Small intestine (tissue), 7 donors: ENCODE measurements at regions not wholly inside any gene's neighbourhood (a gene's known extent, or its start where the extent isn't known, plus 50 kb on each side); places are given as distances from the start of the nearest gene placed in this dataset.

Source experiments
- DNase-seq, 2 donors: peaks; one replicate each; pipeline versions ENCODE4 v3.0.0 to v3.0.0-alpha.2; 2013
- FAIRE-seq: peaks from 2 replicates; lab custom pipeline; 2012; peaks lifted over from hg19 to GRCh38; lab: Jason Lieb, UNC
- H3K27ac ChIP-seq, 3 donors: one replicate each; pipeline ENCODE4 v1.5.1; 2013; ENCODE audit warnings: low read length in 2 of 3, mild to moderate bottlenecking in 2 of 3, control low read depth in 1 of 3, inconsistent platforms in 1 of 3, low read depth in 1 of 3, moderate library complexity in 1 of 3
- H3K27me3 ChIP-seq, 3 donors: one replicate each; pipeline ENCODE4 v1.6.1; 2013; ENCODE audit warnings: low read length in 3 of 3, inconsistent platforms in 1 of 3; ENCODE audit not compliant: control insufficient read depth in 3 of 3, insufficient read depth in 3 of 3
- H3K36me3 ChIP-seq, 3 donors: one replicate each; pipeline ENCODE4 v1.6.1; 2013; ENCODE audit warnings: low read length in 3 of 3, inconsistent platforms in 1 of 3, low read depth in 1 of 3, mild to moderate bottlenecking in 1 of 3, moderate library complexity in 1 of 3; ENCODE audit not compliant: control insufficient read depth in 3 of 3, insufficient read depth in 2 of 3
- H3K4me1 ChIP-seq, 3 donors: one replicate each; pipeline ENCODE4 v1.6.1; 2013; ENCODE audit warnings: low read length in 2 of 3, inconsistent platforms in 1 of 3, low read depth in 1 of 3, mild to moderate bottlenecking in 1 of 3, moderate library complexity in 1 of 3; ENCODE audit not compliant: control insufficient read depth in 3 of 3, insufficient read depth in 2 of 3
- H3K4me3 ChIP-seq, 3 donors: one replicate each; pipeline ENCODE4 v1.5.1; 2013; ENCODE audit warnings: low read length in 3 of 3, control low read depth in 1 of 3, inconsistent platforms in 1 of 3, low read depth in 1 of 3, mild to moderate bottlenecking in 1 of 3, moderate library complexity in 1 of 3
- H3K9me3 ChIP-seq, 2 donors: one replicate each; pipeline ENCODE4 v1.6.1; 2013; ENCODE audit warnings: low read depth in 1 of 2, low read length in 1 of 2; ENCODE audit not compliant: control insufficient read depth in 2 of 2, insufficient read depth in 1 of 2
- WGBS, 3 donors: extraction: QIAGEN DNeasy Blood & Tissue Kit; methylation state at CpG; one replicate each; pipeline ENCODE4 v1.1.7; 2013; 5-methylcytosine and 5-hydroxymethylcytosine counted together
- donor health status: healthy with polysubstance abuse.
- donor health status: control.
- donor health status: control.
- donor health status: Bipolar disorder and iron deficiency.
- donor health status: healthy.

- no peak overlapping the region for H3K4me3 ChIP-seq
- H3K27me3 ChIP-seq: peaks cover 0 to 1% (median 0%) of the 10 kb centered on the region in 3 donors
- H3K9me3 ChIP-seq: peaks cover 0 to 9% of the 10 kb centered on the region in 2 donors
- no peak for FAIRE-seq
- H3K27ac ChIP-seq: no peak overlapping the region
- WGBS, 3 donors: 67 to 86% (median 69%) methylated on average over 3 of the region's 3 CpGs
- peaks cover 0 to 9% (median 0%) of the 10 kb centered on the region in 3 donors for H3K4me1 ChIP-seq
- no peaks in the 10 kb centered on the region for H3K36me3 ChIP-seq
- DNase-seq: no peak
Measured at GRCh38 chr17:33421933-33422332, 128.8 kb upstream of the ASIC2 start.

DNA sequence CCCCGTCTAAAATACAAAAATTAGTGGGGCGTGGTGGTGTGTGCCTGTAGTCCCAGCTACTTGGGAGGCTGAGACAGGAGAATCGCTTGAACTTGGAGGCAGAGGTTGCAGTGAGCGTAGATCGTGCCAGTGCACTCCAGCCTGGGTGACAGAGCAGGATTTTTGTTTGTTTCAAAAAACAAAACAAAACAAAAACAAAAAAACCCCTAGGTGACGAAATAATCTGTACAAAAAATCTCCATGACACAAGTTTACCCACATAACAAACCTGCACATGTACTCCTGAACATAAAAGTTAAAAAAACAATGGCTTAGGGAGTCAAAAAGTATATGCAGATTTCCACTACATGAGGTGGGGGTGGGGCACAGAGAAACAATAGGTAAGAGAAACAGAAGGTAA lies 140.5 kb upstream of the ASIC2 start:
- Histone ChIP-seq H3K27ac (no peak overlapping the region), H3K4me1 (no peaks in the 10 kb centered on the region), H3K9me3 (no peaks in the 10 kb centered on the region), H3K27me3 (no peaks in the 10 kb centered on the region), H3K36me3 (no peaks in the 10 kb centered on the region), H3K4me3 (no peak overlapping the region)
- WGBS, 3 donors: 65 to 86% (median 70%) methylated on average over 6 of the region's 6 CpGs
- no peak for FAIRE-seq
- no peak for DNase-seq

- Histone ChIP-seq H3K27me3 (no peaks in the 10 kb centered on the region), H3K27ac (no peak overlapping the region), H3K4me3 (no peak overlapping the region), H3K36me3 (no peaks in the 10 kb centered on the region), H3K4me1 (no peaks in the 10 kb centered on the region), H3K9me3 (no peaks in the 10 kb centered on the region)
- no peak for FAIRE-seq
- no peak for DNase-seq
Measured at GRCh38 chr17:33434841-33435240, 141.7 kb upstream of the ASIC2 start.

GRCh38 chr17:33435721-33436301 lies 142.7 kb upstream of the ASIC2 start:
- no peaks in the 10 kb centered on the region for H3K36me3 ChIP-seq
- H3K27me3 ChIP-seq: no peaks in the 10 kb centered on the region
- H3K4me3 ChIP-seq: no peak overlapping the region
- 71 to 81% (median 81%) methylated on average over 2 of the region's 2 CpGs for WGBS, 3 donors
- H3K4me1 ChIP-seq: no peaks in the 10 kb centered on the region
- no peak overlapping the region for H3K27ac ChIP-seq
- no peaks in the 10 kb centered on the region for H3K9me3 ChIP-seq
- FAIRE-seq: no peak
- no peak for DNase-seq

GRCh38 chr17:33436321-33436720 lies 143.2 kb upstream of the ASIC2 start:
- DNase-seq (no peak), FAIRE-seq (no peak)
- Histone ChIP-seq H3K27me3 (no peaks in the 10 kb centered on the region), H3K4me1 (no peaks in the 10 kb centered on the region), H3K27ac (no peak overlapping the region), H3K4me3 (no peak overlapping the region), H3K36me3 (no peaks in the 10 kb centered on the region), H3K9me3 (no peaks in the 10 kb centered on the region)
- WGBS, 3 donors: 70 to 76% (median 72%) methylated on average over 3 of the region's 3 CpGs

DNA sequence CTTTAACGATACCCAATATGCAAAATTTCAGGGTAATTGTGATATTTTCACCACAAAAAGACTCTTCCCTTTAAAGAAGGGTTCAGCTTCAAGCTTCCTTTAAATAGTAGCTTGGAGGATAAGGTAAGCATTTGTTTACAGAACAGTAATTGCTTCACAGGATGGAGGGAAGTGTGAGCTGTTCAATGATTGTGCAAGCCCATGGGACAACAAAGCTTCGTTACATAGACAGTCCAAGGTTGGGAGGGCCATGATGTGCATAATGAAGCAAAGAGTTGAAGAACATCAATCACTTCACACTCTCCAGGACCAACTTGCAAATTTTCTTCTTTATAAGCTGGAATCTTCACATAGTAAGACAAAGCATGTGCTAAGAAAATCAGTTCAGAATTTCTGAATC lies 145.0 kb upstream of the ASIC2 start:
- no peaks in the 10 kb centered on the region for H3K27me3 ChIP-seq
- no peak for FAIRE-seq
- H3K4me3 ChIP-seq: no peak overlapping the region
- H3K36me3 ChIP-seq: no peaks in the 10 kb centered on the region
- WGBS, 3 donors: 56 to 63% (median 60%) methylated on average over 2 of the region's 2 CpGs
- no peak overlapping the region for H3K27ac ChIP-seq
- peak in 1 of 2 donors; percentile 24 for DNase-seq
- H3K9me3 ChIP-seq: no peaks in the 10 kb centered on the region
- no peaks in the 10 kb centered on the region for H3K4me1 ChIP-seq

DNA sequence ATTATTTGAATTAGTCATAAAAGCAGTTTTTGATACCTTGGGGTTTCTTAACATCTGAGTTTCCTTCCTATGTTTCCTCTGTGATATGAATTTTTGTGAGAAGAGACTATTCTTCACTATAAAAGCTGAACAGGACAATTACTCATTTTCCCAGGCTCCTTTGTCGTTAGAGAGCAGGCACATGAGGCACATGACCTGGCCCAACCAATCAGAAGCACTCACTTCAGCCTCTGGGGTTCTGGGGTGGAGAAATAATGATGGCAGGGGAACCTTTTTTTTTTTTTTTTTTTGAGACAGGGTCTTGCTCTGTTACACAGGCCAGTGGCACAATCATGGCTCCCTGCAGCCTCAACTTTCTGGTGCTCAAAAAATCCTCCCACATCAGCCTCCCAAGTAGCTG lies 145.5 kb upstream of the ASIC2 start:
- no peak for DNase-seq
- no peaks in the 10 kb centered on the region for H3K27me3 ChIP-seq
- WGBS, 3 donors: 23 to 67% (median 27%) methylated on average over 1 of the region's 1 CpG
- no peak overlapping the region for H3K4me3 ChIP-seq
- H3K9me3 ChIP-seq: no peaks in the 10 kb centered on the region
- no peaks in the 10 kb centered on the region for H3K36me3 ChIP-seq
- no peaks in the 10 kb centered on the region for H3K4me1 ChIP-seq
- H3K27ac ChIP-seq: no peak overlapping the region
- FAIRE-seq: no peak

- 90 to 97% (median 95%) methylated on average over 1 of the region's 1 CpG for WGBS, 3 donors
- Histone ChIP-seq H3K4me1 (no peaks in the 10 kb centered on the region), H3K27ac (no peak overlapping the region), H3K4me3 (no peak overlapping the region), H3K36me3 (no peaks in the 10 kb centered on the region), H3K27me3 (no peaks in the 10 kb centered on the region), H3K9me3 (no peaks in the 10 kb centered on the region)
- FAIRE-seq: no peak
- no peak for DNase-seq
Measured at GRCh38 chr17:33442320-33442719, 149.2 kb upstream of the ASIC2 start.

DNA sequence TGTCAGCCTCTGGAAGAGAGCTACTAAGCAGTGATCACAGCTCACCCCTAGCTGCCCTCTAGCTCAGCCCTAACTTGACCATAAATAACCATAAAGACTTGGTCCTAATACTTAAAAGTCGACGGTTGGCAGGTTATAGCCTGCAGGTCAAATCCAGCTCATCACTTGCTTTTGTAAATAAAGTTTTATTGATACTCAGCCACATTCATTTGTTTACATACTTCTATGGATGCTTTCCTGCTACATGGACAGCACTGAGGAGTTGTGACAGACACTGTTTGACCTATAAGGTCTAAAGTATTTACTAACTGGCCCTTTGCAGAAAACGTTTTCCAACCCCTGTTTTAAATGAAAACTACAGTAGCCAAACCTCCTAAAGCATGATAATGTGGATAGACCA lies 151.6 kb upstream of the ASIC2 start:
- DNase-seq (no peak), FAIRE-seq (no peak)
- Histone ChIP-seq H3K9me3 (peaks cover 0 to 7% of the 10 kb centered on the region in 2 donors), H3K36me3 (no peaks in the 10 kb centered on the region), H3K4me3 (no peak overlapping the region), H3K27me3 (no peaks in the 10 kb centered on the region), H3K27ac (no peak overlapping the region), H3K4me1 (no peaks in the 10 kb centered on the region)
- 42 to 56% (median 50%) methylated on average over 3 of the region's 3 CpGs for WGBS, 3 donors
